HepG2 (cell line): ENCODE measurements at regions not wholly inside any gene's neighbourhood (a gene's known extent, or its start where the extent isn't known, plus 50 kb on each side); places are given as distances from the start of the nearest gene placed in this dataset.

Experiments
- ATF1 ChIP-seq: IDR thresholded peaks from 2 replicates; pipeline ENCODE4 v1.6.1; 2016; ENCODE audit warnings: mild to moderate bottlenecking, control low read depth
- KLF13 ChIP-seq: sonication (generic); formaldehyde crosslinking; IDR thresholded peaks from 2 replicates; pipeline ENCODE4 v1.4.0; 2020; ENCODE audit warnings: mild to moderate bottlenecking, missing genetic modification reagents
- MYNN ChIP-seq: sonication (generic); formaldehyde crosslinking; IDR thresholded peaks from 2 replicates; pipeline ENCODE4 v1.4.0; 2020; ENCODE audit warnings: mild to moderate bottlenecking, low read depth, missing genetic modification reagents
- TF ChIP-seq, protein P1 (sequence below): sonication (generic); formaldehyde crosslinking; IDR thresholded peaks from 2 replicates; pipeline ENCODE4 v1.8.0; 2022; ENCODE audit warnings: low read depth, missing genetic modification reagents
- TF ChIP-seq, protein P2 (sequence below): sonication (generic); formaldehyde crosslinking; IDR thresholded peaks from 2 replicates; pipeline ENCODE4 v1.4.0; 2020; ENCODE audit warnings: low read depth, mild to moderate bottlenecking, missing genetic modification reagents
- TF ChIP-seq, protein P3 (sequence below): sonication (generic); formaldehyde crosslinking; IDR thresholded peaks from 2 replicates; pipeline ENCODE4 v1.8.0; 2023; ENCODE audit warnings: mild to moderate bottlenecking, missing genetic modification reagents

DNA sequence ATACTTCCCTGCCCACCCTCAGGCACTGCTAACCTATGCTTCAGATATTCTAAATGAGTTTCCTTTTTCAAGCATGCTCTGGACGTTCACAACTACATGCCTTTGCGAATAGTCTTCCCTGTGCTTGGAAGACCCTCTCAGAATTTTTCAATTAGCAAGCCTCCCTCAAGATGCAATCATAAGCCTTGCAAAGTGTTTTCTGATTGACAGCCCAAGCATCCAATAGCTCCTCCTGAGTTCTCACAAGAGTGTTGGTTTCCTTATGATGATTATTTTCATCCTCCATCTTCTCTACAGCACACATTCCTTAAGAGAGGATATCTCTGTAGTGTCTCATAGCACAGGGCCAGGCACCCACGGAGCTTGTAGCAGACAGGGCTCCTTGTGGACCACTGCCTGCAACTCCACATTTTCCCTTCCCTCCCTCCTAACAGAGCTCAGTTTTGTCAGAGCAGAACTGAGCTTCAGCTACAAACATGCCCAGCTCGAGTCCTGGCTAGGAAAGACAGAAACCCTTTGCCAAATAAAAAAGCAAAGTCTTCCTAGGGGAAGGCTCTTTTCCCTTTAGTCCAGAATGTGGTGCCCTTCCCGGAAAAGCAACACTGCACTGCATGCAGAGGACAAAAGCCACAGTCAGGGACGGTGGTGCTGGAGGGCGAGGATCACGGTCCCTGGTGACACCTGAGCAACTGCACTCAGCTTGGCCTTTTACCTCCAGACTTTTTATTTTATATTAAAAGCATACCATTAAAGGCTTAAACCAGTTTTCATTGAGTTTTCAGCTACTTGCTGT lies 819.8 kb upstream of the ID2 start:
- TF ChIP-seq ATF1 (CRISPR knock-in tag): no peak
- TF ChIP-seq MYNN (CRISPR knock-in tag): no peak
- TF ChIP-seq, protein P1, sequence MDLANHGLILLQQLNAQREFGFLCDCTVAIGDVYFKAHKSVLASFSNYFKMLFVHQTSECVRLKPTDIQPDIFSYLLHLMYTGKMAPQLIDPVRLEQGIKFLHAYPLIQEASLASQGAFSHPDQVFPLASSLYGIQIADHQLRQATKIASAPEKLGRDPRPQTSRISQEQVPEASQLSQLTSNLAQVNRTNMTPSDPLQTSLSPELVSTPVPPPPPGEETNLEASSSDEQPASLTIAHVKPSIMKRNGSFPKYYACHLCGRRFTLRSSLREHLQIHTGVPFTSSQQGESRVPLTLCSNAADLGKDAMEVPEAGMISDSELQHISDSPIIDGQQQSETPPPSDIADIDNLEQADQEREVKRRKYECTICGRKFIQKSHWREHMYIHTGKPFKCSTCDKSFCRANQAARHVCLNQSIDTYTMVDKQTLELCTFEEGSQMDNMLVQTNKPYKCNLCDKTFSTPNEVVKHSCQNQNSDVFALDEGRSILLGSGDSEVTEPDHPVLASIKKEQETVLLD: no peak
- no peak for TF ChIP-seq KLF13
- TF ChIP-seq, protein P2, sequence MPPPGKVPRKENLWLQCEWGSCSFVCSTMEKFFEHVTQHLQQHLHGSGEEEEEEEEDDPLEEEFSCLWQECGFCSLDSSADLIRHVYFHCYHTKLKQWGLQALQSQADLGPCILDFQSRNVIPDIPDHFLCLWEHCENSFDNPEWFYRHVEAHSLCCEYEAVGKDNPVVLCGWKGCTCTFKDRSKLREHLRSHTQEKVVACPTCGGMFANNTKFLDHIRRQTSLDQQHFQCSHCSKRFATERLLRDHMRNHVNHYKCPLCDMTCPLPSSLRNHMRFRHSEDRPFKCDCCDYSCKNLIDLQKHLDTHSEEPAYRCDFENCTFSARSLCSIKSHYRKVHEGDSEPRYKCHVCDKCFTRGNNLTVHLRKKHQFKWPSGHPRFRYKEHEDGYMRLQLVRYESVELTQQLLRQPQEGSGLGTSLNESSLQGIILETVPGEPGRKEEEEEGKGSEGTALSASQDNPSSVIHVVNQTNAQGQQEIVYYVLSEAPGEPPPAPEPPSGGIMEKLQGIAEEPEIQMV (CRISPR knock-in tag): no peak
- TF ChIP-seq, protein P3, sequence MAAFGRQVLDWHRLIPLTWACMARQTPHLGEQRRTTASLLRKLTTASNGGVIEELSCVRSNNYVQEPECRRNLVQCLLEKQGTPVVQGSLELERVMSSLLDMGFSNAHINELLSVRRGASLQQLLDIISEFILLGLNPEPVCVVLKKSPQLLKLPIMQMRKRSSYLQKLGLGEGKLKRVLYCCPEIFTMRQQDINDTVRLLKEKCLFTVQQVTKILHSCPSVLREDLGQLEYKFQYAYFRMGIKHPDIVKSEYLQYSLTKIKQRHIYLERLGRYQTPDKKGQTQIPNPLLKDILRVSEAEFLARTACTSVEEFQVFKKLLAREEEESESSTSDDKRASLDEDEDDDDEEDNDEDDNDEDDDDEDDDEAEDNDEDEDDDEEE (CRISPR knock-in tag): no peak
